Fibroblast of skin of scalp (primary cell): ENCODE measurements at regions not wholly inside any gene's neighbourhood (a gene's known extent, or its start where the extent isn't known, plus 50 kb on each side); places are given as distances from the start of the nearest gene placed in this dataset.
A peak's percentile ranks its signal among the peaks of the same experiment; 100 is the strongest.
"Not testable (repeated sequence)": the region's sequence is repeated elsewhere in the genome, so short reads cannot be mapped to it uniquely, and the experiment has no call there.

Experiments used
- DNase-seq: peaks from one replicate; pipeline ENCODE4 v3.0.0-alpha.2; 2013

DNA sequence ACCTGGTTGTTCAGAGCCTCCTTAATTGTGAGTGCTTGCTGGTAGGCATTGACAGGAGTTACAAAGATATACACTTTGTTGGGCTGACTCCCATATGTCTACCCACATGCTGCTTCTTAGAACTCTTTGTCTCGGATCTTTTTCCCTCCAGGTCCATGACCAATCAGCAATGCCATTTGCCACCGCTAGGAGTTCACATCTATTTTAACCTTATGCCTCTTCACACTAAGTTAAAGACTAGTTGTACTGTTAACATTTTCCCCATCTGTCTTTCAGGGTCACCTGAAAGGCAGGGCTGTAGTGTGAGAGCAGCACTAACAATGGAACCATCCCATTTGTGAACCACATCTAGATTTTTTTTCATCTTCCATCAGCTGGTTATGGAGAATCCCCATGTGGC, 226.7 kb upstream of the NPY start:
- no peak for DNase-seq

DNA sequence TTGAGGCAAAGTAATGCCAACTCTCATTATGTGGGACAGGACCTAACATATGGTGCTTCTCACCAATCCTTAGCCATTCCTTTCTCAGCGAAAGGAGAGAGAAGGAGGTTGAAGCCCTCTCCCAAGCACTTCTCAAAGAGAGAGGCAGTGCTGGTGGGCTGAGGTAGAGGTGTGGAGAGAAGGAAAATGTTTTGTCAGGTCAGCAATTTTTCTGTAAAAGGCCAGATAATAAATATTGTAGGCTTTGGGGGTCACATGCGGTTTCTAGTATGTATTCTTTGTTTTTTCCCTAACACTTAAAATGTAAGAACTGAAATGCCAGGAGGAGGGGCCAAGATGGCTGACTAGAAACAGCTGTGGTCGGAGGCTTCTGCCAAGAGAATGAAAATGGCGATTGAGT, 225.0 kb upstream of the NPY start:
- DNase-seq: no peak

DNA sequence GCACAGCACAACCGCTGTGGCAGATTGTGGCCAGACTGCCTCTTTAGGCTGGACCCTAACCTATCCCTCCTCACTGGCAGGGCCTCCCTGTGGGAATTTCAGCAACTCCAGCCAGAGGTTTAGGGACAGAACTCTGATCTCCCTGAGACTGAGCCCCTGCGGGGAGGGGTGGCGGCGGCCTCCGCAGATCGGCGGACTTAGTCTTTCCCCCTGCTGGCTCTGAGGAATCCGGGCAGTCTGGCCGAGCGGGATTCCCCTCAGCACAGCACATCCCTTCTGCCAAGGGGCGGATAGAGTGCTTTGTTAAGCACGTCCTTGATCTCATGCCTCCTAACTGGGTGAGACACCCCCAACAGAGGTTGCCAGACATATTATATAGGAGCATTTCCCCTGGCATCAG, 224.2 kb upstream of the NPY start:
- DNase-seq: no peak

DNA sequence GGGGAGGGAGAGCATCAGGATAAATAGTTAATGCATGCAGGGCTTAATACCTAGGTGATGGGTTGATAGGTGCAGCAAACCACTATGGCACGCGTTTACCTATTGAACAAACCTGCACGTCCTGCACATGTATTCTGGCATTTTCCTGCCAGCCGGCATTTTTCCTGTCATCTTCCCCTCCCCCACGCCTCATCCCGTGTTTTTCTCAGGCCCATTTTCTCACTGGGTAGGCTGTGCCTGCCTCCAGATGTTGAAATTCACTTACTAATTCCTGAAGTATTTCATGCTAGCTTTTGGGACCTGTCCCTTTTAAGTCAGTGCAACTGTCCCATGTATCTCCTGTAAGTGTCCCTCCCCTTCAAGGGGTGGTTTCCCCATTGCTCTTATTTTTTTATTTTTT, 220.3 kb upstream of the NPY start:
- DNase-seq: no peak

DNA sequence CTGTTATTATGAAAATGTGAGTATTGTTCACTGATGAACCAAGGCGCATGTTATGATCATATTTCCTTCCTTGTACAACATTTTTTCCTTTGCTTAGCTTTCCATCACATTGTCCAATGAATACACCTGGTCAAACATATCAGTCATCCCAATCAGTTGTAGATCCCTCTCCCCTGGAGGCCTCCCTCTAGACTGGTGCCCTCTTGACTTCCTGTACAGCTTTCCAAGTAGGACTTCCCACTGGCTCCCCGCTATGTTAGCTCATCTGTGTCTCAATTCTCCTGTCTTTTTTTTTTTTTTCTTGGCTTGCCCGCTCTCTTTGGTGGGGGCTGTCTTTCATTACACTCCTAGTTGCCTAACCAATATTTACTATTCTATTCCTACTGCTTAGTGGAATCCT, 214.2 kb upstream of the NPY start:
- no peak for DNase-seq

DNA sequence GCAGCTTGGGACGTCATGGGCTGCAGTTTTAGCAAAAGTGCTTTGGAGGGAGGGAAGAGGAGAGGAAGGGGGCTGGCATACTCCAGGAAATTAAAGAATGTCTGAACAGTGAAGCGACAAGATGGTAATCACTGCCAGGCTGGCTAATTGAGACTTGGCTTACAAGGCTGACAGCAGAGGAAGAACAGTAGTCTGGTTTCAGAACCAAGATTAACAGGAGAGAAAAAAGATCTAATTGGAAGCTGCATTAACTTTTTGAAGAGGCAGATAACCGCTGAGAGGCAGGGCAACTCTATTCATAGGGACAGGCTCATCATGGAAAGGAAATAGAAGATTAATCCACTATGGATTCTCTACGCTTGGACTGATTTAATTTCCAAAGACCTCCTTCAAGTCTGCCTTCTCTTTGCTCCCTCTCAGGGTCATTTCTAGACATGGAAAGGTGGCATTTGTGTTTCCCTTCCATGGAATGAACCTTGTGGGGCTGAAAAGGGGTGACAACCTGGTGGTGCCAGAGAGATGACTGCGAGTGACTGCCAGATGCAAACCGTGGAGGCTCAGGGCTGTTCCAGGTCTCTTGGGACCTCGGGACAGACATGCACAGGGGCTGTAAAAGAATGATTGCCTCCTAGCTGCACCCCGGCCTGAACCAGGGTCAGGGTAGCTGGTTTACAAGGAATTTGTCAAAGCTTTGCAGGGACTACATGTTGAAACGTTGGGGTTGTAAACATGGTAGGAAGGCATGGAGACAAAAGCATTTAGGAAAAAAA, 210.2 kb upstream of the NPY start:
- no peak for DNase-seq

DNA sequence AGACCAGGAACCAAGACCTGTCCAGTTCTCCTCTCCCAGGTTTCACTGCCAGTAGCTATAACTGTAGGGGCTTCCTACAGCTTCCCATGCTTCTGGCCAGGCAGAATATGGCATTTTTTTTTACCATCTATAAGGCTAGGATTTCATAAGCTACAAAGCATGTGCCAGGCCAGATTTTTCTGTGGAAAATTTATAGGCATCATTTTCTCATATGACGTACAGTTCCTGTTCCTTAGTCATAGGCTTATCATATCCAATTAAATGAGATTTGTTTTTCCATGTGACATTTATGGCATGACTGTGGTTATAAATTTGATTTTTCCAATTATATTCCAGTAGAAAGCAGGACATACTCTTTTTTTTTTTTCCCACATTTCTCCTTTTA, 208.6 kb upstream of the NPY start:
- no peak for DNase-seq

DNA sequence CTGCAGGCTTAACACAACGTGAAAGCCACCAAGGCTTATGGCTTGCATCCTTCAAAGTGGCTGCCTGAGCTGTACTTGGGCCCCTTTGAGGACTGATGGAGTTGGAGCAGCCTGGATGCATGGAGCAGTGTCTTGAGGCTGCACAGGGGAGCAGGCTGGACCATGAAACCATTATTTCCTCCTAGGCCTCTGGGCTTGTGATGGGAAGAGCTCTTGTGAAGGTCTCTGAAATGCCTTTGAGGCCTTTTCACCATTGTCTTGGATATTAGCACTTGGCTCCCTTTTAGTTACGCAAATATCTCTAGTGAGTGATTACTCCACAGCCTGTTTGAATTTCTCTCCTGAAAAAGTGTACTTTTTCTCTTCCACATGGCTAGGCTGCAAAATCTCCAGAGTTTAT, 201.2 kb upstream of the NPY start:
- DNase-seq: no peak

DNA sequence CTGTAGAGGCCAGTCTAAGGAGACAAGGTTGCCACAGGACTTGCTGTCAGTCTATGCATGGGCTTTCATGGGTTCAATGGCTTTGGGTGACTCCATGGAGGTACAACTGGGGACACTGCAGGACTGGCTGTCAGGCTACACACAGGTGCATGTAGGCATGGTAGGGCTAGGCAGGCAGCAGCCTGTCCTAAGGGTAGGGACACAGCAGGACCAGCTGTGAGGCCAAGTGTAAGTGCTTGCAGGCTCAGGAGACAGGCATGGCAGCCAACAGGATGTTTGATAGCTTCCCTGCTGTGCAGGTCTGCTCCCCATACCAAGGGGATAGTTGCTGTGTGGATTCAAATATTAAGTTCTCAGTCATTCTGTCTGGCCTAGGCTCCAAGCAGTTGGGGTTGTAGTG, 181.0 kb upstream of the NPY start:
- DNase-seq: no peak

DNA sequence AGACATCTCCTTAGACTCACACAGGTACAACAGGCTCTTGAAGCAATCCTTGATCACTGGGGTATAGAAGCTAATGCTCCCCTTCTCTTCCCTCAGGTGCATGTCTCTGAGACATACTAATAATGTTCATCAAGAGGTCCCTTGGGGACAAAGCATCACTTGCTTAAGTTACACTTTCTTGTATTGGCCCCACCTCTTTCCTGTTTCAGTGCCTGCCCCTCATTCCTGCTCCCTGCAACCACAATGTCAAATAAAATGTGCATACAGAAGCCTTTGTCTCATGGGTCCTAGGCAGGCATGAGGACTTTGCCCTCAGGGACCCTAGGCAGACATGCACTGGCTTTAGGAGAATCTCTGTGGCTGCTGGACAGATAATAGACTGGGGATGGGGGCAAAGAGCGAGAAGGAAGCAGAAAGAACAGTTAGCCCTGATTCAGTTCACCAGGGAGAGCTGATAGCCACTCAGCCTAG, 175.0 kb upstream of the NPY start:
- no peak for DNase-seq

DNA sequence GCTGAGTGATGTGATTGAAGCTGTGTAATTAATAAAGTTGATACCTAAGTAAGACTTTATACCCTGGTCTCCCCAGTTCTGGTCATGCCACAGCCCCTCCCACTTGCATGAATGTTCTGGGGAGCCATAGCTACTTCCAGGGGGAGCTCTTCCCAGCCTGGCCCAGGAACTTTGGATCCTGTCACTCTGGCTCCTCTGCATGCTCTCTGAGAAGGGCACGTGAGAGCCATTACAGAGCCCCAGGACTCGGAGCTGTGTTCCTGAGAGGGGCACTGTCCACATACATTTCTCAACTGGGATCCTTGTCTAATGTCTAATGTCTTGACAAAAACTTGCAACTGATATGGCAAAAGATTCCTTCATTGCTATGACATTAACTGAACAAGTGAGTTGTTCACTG, 173.9 kb upstream of the NPY start:
- DNase-seq: no peak

DNA sequence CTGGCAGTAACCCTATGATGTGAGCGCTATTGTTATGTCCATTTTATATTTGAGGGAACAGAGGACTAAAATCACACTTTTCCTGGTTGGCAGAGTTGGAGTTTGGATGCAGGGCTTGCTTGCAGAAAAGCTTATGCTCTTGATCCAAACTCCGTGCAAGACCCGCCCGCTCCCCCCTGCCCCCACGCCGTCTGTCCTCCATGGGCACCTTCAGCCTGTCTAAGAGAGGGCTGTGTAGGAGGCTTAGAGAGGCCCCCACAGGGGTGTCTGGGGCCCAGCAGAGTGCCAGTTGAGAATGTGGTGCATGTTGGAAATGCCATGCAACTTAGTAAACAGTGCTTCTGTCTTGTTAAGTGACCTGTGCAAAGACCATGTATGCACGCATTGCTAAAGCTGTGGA, 170.5 kb upstream of the NPY start:
- no peak for DNase-seq

DNA sequence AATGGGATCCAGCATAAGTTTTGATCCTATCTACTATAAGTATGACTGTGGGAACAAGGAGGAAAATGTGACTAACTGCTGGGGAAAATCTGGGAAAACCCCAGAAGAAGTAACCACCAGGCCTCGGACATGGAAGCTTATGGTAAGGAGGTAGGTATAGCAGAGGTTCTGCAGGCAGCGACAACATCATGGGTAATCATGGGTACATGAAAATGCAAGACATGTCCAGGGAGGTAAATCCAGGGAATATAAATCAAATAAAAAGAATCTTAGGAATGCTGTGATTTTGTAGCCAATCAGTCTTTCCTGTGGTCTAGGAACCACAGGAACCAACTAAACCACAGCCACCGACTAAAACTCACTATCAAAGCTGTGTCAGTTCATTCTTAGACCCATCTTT, 168.3 kb upstream of the NPY start:
- peak; percentile 8 for DNase-seq

DNA sequence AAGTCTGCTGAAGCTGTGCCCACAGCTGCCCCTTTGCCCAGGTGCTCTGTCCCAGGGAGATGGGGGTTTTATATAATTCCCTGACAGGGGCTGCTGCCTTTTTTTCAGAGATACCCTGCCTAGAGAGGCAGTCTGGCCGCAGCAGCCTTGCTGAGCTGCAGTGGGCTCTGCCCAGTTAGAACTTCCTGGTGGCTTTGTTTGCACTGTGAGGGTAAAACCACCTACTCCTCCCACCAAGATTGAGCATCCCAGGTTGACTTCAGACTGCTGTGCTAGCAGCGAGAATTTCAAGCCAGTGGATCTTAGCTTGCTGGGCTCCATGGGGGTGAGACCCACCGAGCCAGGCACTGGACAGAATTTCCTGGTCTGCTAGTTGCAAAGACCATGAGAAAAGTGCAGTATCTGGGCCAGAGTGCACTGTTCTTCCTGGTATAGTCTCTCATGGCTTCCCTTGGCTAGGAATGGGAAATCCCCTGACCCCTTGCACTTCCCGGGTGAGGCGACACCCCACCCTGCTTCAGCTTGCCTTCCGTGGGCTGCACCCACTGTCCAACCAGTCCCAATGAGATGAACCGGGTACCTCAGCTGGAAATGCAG, 166.0 kb upstream of the NPY start:
- DNase-seq: not testable (repeated sequence)

DNA sequence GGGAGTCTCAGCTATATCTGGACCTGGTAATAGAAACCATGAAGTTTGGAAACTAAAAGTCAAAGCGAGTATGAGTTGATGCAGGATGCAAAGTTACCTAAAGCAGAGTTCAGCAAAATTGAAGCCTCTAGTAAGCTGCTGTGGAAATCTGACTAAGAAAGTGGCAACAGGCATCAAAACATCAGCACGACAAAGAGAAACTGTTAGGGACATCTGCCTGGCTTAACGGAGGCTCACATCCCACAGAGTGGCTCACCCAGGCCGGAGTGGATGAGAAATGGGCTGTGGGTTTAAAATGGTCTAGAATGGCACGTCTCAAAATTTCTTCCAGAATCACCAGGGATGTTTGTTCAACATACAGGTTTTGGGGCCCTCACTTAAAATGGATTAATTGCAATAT, 164.1 kb upstream of the NPY start:
- no peak for DNase-seq

DNA sequence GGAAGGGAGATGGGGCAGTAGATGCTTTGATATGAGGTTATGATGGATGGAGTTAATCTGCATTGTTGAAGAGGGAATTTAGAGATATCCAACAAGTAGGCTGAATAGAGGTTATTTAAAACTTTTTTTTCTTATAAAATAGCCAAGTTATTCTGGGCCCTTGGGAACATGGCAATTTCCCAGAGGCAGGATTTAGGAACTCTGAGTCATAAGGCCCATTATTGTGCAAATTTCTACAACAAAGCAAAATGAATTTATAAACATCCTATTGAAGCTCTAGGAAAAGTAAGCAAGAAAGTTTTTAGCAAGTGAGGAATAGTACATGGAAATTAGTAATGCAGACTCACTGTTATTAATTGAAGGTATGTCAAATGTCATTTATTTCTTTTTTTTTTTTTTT, 160.9 kb upstream of the NPY start:
- peak; percentile 12 for DNase-seq

DNA sequence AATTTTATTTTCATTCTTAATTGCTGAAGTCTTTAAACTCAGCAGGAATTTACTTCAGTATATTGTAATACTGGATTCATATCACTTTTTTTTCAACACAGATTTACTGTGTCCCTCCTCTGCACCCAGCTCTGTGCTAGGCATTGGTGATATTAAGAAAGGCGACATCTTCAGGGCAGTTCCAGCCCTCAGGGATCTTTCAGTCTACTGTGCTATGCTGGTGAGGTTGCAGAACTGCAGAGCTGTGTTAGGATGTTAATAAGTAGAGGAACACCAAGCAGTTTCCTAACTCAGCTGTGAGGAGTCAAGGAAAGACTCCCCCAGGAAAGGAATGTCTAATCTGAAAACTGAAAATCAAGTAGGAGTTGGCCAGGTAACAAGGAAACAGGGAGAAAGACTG, 158.2 kb upstream of the NPY start:
- DNase-seq: no peak

DNA sequence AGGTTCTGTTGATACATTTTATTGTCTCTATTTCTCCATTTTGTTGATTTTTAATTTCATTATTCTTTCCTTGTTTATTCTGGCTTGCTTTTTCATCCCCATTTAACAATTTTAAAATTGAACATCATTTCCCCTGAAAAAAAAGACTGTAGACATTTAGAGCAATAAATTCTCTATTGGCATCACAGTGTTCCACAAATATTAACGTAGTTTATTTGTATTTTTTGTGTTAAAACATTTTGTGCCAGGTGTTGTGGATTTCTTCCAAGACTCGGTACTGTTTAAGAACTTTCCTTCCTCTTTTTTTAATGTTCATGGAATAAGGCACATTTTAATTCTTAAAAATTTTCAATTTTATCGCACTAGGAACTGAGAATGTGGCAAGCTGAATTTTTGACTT, 156.1 kb upstream of the NPY start:
- no peak for DNase-seq

DNA sequence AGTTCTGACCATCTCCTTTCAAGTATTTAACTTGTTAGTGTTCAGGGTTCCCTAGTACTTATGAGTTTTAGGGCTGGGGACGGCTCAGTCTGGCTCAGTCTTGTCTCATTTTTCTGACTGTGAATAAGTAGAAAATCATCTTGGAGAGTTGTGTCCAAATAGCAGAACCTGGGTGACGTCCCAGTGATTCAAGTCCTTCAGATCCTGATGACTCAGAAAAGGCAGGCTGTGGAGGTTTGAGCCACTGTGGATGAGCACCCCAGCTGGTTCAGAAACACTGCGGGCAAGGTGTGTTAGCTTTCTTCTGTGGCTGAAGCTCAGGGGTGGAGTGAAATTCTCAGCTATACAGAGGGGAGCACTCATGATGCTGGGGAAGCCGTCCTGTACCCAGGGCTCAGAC, 154.4 kb upstream of the NPY start:
- peak; percentile 20 for DNase-seq

DNA sequence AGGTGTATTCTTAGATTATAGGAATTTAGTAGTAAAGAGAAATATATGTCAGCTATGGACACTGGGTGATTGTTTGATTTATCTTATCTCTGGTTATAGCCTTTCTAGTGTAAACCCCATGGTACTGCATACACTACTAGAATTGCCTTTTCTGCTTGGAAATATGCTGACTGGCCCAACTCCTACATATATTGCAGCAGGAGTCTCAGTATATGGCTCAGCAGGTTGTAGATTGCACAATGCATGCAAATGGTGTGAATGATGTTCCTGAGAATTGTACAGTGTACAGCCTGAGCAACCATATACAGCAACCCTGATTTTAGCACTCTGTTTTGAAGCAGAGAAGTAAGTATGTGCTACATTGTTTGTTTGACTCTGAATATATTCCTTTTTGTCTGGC, 153.4 kb upstream of the NPY start:
- DNase-seq: no peak

DNA sequence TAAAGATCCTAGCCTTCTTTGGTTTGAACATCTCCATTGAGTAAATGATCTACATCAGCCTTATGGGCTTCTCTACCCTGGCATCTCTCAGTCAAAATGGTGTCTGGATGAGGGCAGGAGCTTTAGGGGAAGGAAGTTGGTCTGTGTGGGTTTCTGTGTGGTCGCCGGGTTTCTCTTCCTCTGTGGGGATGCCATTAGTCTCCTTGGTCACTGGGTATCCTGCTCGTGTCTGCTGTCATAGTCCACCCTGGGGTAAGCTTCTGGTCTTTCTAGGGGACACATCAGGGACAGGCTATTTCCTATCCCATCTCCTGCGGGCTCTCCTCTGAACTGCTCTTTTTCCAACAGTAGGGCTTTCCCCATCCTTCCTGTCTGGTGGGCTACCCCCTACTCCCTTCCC, 150.3 kb upstream of the NPY start:
- DNase-seq: no peak

DNA sequence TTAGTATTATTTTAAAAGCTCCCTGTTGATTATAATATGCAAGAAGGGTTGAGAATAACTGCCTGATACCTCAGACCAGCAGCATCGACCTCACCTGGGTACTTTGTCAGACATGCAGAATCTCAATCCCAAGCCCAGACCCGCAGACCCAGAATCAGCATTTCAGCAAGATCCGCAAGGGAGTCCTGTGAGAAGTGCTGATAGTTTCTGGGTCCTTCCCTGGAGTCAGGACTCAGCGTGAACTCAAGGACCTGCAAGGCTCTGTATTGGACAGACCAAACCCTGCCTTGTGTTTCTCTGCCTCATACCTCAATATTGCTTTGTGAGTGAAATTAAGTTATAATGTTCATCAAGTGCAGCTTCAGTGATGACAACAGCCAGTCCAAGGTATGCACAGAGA, 149.5 kb upstream of the NPY start:
- DNase-seq: no peak

DNA sequence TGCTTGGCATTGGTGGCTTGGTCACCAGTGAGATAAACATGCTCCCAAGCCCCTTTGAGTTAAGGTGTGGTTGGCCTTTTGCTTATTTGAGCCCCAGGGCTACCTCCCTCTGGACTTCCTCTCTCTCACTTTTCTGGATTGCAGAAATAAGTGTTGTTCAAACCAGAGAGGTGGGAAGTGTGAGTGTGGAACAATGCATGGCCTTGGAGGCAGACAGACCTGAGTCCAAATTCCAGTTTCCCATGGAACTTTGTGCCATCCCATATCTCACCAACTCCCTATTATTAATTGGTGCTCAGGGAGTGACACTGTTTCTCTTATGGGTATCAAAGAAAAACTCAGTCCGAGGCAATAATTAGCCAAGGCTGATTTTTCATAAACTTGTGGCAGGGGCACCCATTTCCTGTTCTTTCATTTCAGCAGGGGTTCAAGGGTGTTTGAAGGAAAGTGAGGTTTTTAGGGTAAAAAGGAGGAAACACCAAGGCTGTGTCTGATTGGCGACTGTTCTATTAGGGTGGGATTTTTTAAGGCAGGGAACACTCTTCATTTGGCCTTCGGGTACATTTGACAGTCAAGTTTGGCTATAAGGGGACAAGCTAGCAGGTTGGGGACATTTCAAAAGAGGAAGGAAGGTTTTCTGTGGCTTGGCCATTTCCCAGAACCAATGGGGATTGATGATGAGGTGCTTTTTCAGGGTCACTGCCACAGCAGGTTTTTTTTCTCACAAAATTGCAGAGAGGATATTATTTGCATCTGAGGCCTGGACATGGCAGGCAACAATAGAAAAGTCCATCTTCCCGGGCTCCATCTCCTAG, 148.8 kb upstream of the NPY start:
- no peak for DNase-seq

DNA sequence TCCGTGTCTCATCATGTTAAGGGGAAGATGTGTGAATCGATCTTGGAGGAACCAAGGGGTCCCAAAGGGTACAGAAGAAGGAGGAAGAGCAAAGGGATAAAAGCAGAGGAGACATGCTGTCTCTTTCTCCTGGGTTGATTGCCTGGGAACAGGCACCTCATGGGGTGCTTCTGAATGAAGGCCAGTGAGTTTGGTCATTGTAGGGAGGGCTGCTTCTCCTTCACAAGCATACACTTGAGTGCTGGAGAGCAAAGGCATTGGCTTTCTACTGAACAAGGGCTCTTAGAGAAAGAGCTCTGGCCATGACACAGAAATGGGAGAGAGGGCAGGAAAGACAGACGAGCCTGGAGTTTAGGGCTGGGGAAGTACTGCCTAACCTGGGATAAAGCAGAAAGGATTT, 146.7 kb upstream of the NPY start:
- DNase-seq: no peak
